IMR-90 (cell line): ENCODE measurements at regions not wholly inside any gene's neighbourhood (a gene's known extent, or its start where the extent isn't known, plus 50 kb on each side); places are given as distances from the start of the nearest gene placed in this dataset.

Experiments used
- BHLHE40 ChIP-seq: fragments of 150-350 bp; IDR thresholded peaks from 2 replicates; pipeline ENCODE4 v1.6.1; 2016; ENCODE audit warnings: mild to moderate bottlenecking, low read depth, low read length
- CEBPB ChIP-seq: IDR thresholded peaks from 2 replicates; pipeline ENCODE4 v1.6.1; 2012; ENCODE audit warnings: low read depth, low read length, improper control_type of control experiment
- MAFK ChIP-seq: IDR thresholded peaks from 2 replicates; pipeline ENCODE4 v1.6.1; 2012; ENCODE audit warnings: low read depth, low read length, improper control_type of control experiment
- MAZ ChIP-seq: IDR thresholded peaks from 2 replicates; pipeline ENCODE4 v1.6.1; 2012; ENCODE audit warnings: low read depth, mild to moderate bottlenecking, low read length, improper control_type of control experiment, moderate library complexity, borderline replicate concordance
- MXI1 ChIP-seq: IDR thresholded peaks from 2 replicates; pipeline ENCODE4 v1.6.1; 2012; ENCODE audit warnings: low read depth, mild to moderate bottlenecking, low read length, moderate library complexity, borderline replicate concordance
- POLR2A ChIP-seq: IDR thresholded peaks from 2 replicates; pipeline ENCODE4 v1.6.1; 2012; ENCODE audit warnings: mild to moderate bottlenecking, low read depth, low read length
- RAD21 ChIP-seq: IDR thresholded peaks from 2 replicates; pipeline ENCODE4 v1.6.1; 2012; ENCODE audit warnings: low read length, improper control_type of control experiment
- RCOR1 ChIP-seq: IDR thresholded peaks from 2 replicates; pipeline ENCODE4 v1.6.1; 2012; ENCODE audit warnings: mild to moderate bottlenecking, low read length, improper control_type of control experiment; ENCODE audit not compliant: insufficient replicate concordance
- TF ChIP-seq, protein P1 (sequence below): conservative IDR thresholded peaks from 2 replicates; pipeline ENCODE4 v1.5.1; 2012; ENCODE audit warnings: mild to moderate bottlenecking, low read depth, low read length, improper control_type of control experiment
- TF ChIP-seq, protein P2 (sequence below): fragments of 150-350 bp; IDR thresholded peaks from 2 replicates; pipeline ENCODE4 v1.6.1; 2017; ENCODE audit warnings: mild to moderate bottlenecking, antibody characterized with exemption, low read length, low read depth
- TF ChIP-seq, protein P3 (sequence below): fragments of 150-350 bp; IDR thresholded peaks from 2 replicates; pipeline ENCODE4 v1.6.1; 2016; ENCODE audit warnings: low read depth, mild to moderate bottlenecking, low read length, moderate library complexity, borderline replicate concordance

DNA sequence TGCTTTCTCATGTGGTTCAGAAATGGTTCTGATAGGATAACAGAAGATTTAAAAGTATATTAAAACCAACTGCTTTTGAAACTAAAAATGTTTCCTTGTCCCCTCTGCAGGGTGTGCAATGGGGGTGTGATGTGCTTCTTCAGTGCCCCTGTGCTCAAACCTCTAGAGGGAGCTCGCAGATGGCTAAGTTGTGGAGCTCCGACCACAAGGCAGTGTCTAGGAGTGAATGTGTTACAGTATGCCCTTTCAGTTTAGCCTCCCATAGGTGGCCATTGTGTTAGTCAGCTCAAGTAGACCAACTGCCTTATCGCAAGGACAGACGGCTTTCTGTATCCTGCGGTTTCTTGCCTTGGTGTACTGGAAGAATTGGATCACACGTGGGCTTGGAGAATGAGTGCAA lies 130.5 kb downstream of the TENT5D start:
- TF ChIP-seq, protein P1, sequence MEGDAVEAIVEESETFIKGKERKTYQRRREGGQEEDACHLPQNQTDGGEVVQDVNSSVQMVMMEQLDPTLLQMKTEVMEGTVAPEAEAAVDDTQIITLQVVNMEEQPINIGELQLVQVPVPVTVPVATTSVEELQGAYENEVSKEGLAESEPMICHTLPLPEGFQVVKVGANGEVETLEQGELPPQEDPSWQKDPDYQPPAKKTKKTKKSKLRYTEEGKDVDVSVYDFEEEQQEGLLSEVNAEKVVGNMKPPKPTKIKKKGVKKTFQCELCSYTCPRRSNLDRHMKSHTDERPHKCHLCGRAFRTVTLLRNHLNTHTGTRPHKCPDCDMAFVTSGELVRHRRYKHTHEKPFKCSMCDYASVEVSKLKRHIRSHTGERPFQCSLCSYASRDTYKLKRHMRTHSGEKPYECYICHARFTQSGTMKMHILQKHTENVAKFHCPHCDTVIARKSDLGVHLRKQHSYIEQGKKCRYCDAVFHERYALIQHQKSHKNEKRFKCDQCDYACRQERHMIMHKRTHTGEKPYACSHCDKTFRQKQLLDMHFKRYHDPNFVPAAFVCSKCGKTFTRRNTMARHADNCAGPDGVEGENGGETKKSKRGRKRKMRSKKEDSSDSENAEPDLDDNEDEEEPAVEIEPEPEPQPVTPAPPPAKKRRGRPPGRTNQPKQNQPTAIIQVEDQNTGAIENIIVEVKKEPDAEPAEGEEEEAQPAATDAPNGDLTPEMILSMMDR = no peak
- TF ChIP-seq CEBPB = no peak
- no peak for TF ChIP-seq MAFK
- no peak for TF ChIP-seq MAZ
- TF ChIP-seq RAD21 = no peak
- no peak for TF ChIP-seq POLR2A
- no peak for TF ChIP-seq RCOR1
- TF ChIP-seq, protein P2, sequence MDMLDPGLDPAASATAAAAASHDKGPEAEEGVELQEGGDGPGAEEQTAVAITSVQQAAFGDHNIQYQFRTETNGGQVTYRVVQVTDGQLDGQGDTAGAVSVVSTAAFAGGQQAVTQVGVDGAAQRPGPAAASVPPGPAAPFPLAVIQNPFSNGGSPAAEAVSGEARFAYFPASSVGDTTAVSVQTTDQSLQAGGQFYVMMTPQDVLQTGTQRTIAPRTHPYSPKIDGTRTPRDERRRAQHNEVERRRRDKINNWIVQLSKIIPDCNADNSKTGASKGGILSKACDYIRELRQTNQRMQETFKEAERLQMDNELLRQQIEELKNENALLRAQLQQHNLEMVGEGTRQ = no peak
- TF ChIP-seq MXI1 = no peak
- TF ChIP-seq, protein P3, sequence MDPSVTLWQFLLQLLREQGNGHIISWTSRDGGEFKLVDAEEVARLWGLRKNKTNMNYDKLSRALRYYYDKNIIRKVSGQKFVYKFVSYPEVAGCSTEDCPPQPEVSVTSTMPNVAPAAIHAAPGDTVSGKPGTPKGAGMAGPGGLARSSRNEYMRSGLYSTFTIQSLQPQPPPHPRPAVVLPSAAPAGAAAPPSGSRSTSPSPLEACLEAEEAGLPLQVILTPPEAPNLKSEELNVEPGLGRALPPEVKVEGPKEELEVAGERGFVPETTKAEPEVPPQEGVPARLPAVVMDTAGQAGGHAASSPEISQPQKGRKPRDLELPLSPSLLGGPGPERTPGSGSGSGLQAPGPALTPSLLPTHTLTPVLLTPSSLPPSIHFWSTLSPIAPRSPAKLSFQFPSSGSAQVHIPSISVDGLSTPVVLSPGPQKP = no peak
- no peak for TF ChIP-seq BHLHE40
